CD8-positive, alpha-beta memory T cell (primary cell): ENCODE measurements at regions not wholly inside any gene's neighbourhood (a gene's known extent, or its start where the extent isn't known, plus 50 kb on each side); places are given as distances from the start of the nearest gene placed in this dataset.

Experiments
- CTCF ChIA-PET: fragments of 350-600 bp; sonication (Branson Sonifier 250); formaldehyde crosslinking; loops from one replicate; lab custom pipeline; 2021; ENCODE audit warnings: antibody characterized with exemption; lab: Charles Lee
- POLR2A ChIA-PET: fragments of 350-600 bp; sonication (Branson Sonifier 250); formaldehyde crosslinking; loops from one replicate; lab custom pipeline; 2021; ENCODE audit warnings: antibody characterized with exemption; lab: Charles Lee
- DNase-seq, 5 donors: peaks; one replicate each; pipeline versions ENCODE4 v3.0.0 to v3.0.0-alpha.2; 2020 to 2022; ENCODE audit warnings: mixed read lengths in 1 of 5
- H3K27ac ChIP-seq: one replicate; pipeline ENCODE4 v1.7.0; 2013; ENCODE audit warnings: low read depth, mild to moderate bottlenecking, low read length, moderate library complexity
- H3K27me3 ChIP-seq: 2 replicates; pipeline ENCODE4 v1.7.0; 2013; ENCODE audit warnings: low read length, mild to moderate bottlenecking; ENCODE audit not compliant: insufficient read depth, poor library complexity, severe bottlenecking
- H3K36me3 ChIP-seq: 2 replicates; pipeline ENCODE4 v1.7.0; 2013; ENCODE audit warnings: mild to moderate bottlenecking, low read length, moderate library complexity; ENCODE audit not compliant: insufficient read depth
- H3K4me1 ChIP-seq: 2 replicates; pipeline ENCODE4 v1.7.0; 2013; ENCODE audit warnings: mild to moderate bottlenecking, low read length, moderate library complexity; ENCODE audit not compliant: insufficient read depth
- H3K4me3 ChIP-seq: 2 replicates; pipeline ENCODE4 v1.7.0; 2013; ENCODE audit warnings: mild to moderate bottlenecking, low read length
- H3K9me3 ChIP-seq: 2 replicates; pipeline ENCODE4 v1.7.0; 2013; ENCODE audit warnings: mild to moderate bottlenecking, low read length
- H3K27ac Mint-ChIP-seq, 8 donors: one replicate each; pipeline ENCODE4 v1.8.0; 2020 to 2021; ENCODE audit warnings: mixed read lengths in 8 of 8, mild to moderate bottlenecking in 6 of 8, inconsistent platforms in 3 of 8, moderate library complexity in 3 of 8
- H3K27me3 Mint-ChIP-seq, 2 donors: one replicate each; pipeline ENCODE4 v1.8.0; 2020 to 2021; ENCODE audit warnings: mixed read lengths in 2 of 2, mild to moderate bottlenecking in 1 of 2, moderate library complexity in 1 of 2
- H3K36me3 Mint-ChIP-seq, 3 donors: one replicate each; pipeline ENCODE4 v1.8.0; 2020 to 2021; ENCODE audit warnings: mixed read lengths in 3 of 3, inconsistent platforms in 1 of 3, mild to moderate bottlenecking in 1 of 3
- H3K4me1 Mint-ChIP-seq, 3 donors: one replicate each; pipeline ENCODE4 v1.8.0; 2020 to 2021; ENCODE audit warnings: mixed read lengths in 3 of 3, inconsistent platforms in 1 of 3, mild to moderate bottlenecking in 1 of 3
- H3K4me3 Mint-ChIP-seq, 7 donors: one replicate each; pipeline ENCODE4 v1.8.0; 2020 to 2021; ENCODE audit warnings: mixed read lengths in 7 of 7, mild to moderate bottlenecking in 6 of 7, moderate library complexity in 4 of 7, inconsistent platforms in 2 of 7
- H3K9me3 Mint-ChIP-seq, 5 donors: one replicate each; pipeline ENCODE4 v1.8.0; 2020 to 2022; ENCODE audit warnings: mixed read lengths in 5 of 5, mild to moderate bottlenecking in 3 of 5, moderate library complexity in 2 of 5, inconsistent platforms in 1 of 5

DNA sequence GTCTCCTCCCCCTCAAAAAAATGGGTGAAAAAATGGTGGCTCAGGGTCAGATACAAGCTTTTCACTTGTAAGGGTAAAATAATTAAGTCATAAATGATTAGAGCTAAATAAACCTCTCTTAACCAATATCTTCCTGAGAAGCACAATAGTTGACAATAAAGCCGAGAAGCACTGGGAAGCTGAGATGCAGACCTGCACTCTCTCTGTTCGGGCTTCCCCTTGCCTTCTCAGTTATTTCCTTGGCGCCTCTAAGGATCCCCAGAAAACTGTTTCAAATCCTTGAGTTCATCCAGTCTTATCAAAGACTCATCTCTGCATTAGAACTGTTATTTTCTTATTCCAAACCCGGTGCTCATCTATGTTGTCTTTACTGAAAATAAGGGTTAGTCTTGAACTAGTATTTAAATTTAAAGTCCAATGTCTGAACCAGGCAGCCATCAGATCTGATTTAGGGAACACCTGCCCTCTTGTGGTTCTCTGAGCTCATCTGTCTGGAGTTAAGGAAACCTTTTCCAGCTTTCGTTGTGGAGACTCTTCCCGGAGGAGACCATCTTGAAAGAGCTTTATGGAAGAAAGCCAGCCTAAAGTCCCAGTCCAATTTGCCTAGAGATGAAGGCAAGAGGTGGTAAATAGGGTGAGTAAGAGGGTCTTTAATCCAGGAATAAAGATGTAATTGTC is 256.4 kb upstream of the MCTP2 start:
- Histone ChIP-seq H3K4me1 (no peaks in the 10 kb centered on the region), H3K9me3 (no peaks in the 10 kb centered on the region), H3K27me3 (no peaks in the 10 kb centered on the region), H3K36me3 (no peaks in the 10 kb centered on the region), H3K27ac (no peak overlapping the region), H3K4me3 (no peak overlapping the region)
- H3K36me3 Mint-ChIP-seq, result peaks cover 0 to 1% (median 0%) of the 10 kb centered on the region in 3 donors
- no peaks in the 10 kb centered on the region for H3K4me1 Mint-ChIP-seq
- DNase-seq, result no peak
- CTCF ChIA-PET, result no interaction called here
- POLR2A ChIA-PET, result no interaction called here
- H3K27me3 Mint-ChIP-seq, result peaks cover 0 to 3% of the 10 kb centered on the region in 2 donors
- no peak overlapping the region for H3K4me3 Mint-ChIP-seq
- H3K27ac Mint-ChIP-seq, result no peak overlapping the region
- H3K9me3 Mint-ChIP-seq, result no peaks in the 10 kb centered on the region

DNA sequence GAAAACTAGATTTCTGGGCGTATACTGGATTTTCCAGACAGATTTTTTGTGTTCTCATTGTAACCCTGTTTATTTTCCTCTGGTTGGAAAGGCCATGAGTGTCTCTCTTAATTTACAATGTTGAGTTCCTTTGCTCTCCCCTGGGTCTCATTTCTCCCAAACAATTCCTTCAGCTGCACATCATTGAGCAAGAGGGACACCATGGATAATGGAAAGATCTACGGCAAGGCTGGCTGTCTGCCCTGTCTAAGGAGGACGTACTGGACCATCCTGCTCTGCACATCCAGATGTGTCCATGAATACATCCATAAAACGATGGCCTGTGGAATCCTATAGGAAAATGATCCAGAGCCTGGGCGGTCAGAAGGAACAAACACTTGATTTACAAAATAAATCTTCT is 258.1 kb upstream of the MCTP2 start:
- ChIA-PET POLR2A (no interaction called here), CTCF (no interaction called here)
- H3K4me3 Mint-ChIP-seq, result no peak overlapping the region
- H3K36me3 ChIP-seq, result no peaks in the 10 kb centered on the region
- H3K27ac Mint-ChIP-seq, result no peak overlapping the region
- no peaks in the 10 kb centered on the region for H3K9me3 ChIP-seq
- no peak overlapping the region for H3K27ac ChIP-seq
- H3K4me1 Mint-ChIP-seq, result no peaks in the 10 kb centered on the region
- no peak for DNase-seq
- no peaks in the 10 kb centered on the region for H3K9me3 Mint-ChIP-seq
- H3K27me3 Mint-ChIP-seq, result peaks cover 0 to 10% of the 10 kb centered on the region in 2 donors
- no peaks in the 10 kb centered on the region for H3K4me1 ChIP-seq
- H3K4me3 ChIP-seq, result no peak overlapping the region
- no peaks in the 10 kb centered on the region for H3K36me3 Mint-ChIP-seq
- H3K27me3 ChIP-seq, result no peaks in the 10 kb centered on the region

DNA sequence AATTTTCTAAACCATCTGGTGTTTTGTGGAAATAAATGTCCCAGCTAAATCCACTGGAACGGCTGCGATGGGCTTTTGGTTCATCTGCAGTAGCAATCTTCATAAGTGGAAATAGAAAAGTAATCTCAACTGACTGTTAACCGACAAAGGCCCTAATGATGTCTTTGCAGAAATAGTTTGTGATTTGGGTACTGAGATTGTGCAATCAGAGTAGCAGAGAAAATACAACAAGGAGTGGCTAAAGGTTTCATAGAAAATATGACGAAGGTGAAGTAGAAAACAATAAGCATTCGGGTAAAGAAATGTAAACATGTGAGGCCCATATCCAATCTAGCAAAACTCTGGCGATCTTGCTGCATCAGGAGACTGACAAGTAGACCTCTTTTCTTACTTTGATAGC is 262.6 kb upstream of the MCTP2 start:
- Mint-ChIP-seq H3K27me3 (peaks cover under 1 to 8% of the 10 kb centered on the region in 2 donors), H3K4me3 (no peak overlapping the region), H3K36me3 (peaks cover 0 to 3% (median 0%) of the 10 kb centered on the region in 3 donors), H3K27ac (no peak overlapping the region), H3K9me3 (no peaks in the 10 kb centered on the region), H3K4me1 (no peaks in the 10 kb centered on the region)
- Histone ChIP-seq H3K9me3 (no peaks in the 10 kb centered on the region), H3K4me1 (no peaks in the 10 kb centered on the region), H3K27me3 (no peaks in the 10 kb centered on the region), H3K36me3 (no peaks in the 10 kb centered on the region), H3K4me3 (no peak overlapping the region), H3K27ac (no peak overlapping the region)
- ChIA-PET CTCF (no interaction called here), POLR2A (no interaction called here)
- DNase-seq, result no peak

- Mint-ChIP-seq H3K9me3 (no peaks in the 10 kb centered on the region), H3K27me3 (peaks cover 8 to 23% of the 10 kb centered on the region in 2 donors), H3K36me3 (peaks cover 0 to 3% (median 0%) of the 10 kb centered on the region in 3 donors), H3K4me1 (no peaks in the 10 kb centered on the region), H3K27ac (no peak overlapping the region), H3K4me3 (no peak overlapping the region)
- DNase-seq, result no peak
- Histone ChIP-seq H3K9me3 (no peaks in the 10 kb centered on the region), H3K4me3 (no peak overlapping the region), H3K27me3 (no peaks in the 10 kb centered on the region), H3K27ac (no peak overlapping the region), H3K4me1 (no peaks in the 10 kb centered on the region), H3K36me3 (no peaks in the 10 kb centered on the region)
- ChIA-PET POLR2A (no interaction called here), CTCF (no interaction called here)
These were observed 266.0 kb upstream of the MCTP2 start for GRCh38 chr15:93965304-93965908.

GRCh38 chr15:93954985-93955571 is 276.3 kb upstream of the MCTP2 start:
- H3K27ac Mint-ChIP-seq, result no peak overlapping the region
- peaks cover 0 to 3% (median 0%) of the 10 kb centered on the region in 3 donors for H3K36me3 Mint-ChIP-seq
- ChIA-PET POLR2A (no interaction called here), CTCF (interaction anchor here (1.4 kb wide), 1 partner anchor 31 kb away, joined by 4 read pairs; no protein-coding TSS in a partner anchor)
- no peaks in the 10 kb centered on the region for H3K9me3 ChIP-seq
- H3K36me3 ChIP-seq, result no peaks in the 10 kb centered on the region
- no peaks in the 10 kb centered on the region for H3K4me1 Mint-ChIP-seq
- H3K27ac ChIP-seq, result no peak overlapping the region
- peaks cover 5 to 20% of the 10 kb centered on the region in 2 donors for H3K27me3 Mint-ChIP-seq
- peaks cover 0 to 3% (median 0%) of the 10 kb centered on the region in 5 donors for H3K9me3 Mint-ChIP-seq
- H3K4me3 Mint-ChIP-seq, result no peak overlapping the region
- H3K4me3 ChIP-seq, result no peak overlapping the region
- no peak for DNase-seq
- no peaks in the 10 kb centered on the region for H3K4me1 ChIP-seq
- H3K27me3 ChIP-seq, result no peaks in the 10 kb centered on the region

GRCh38 chr15:93948726-93949125 is 282.6 kb upstream of the MCTP2 start:
- POLR2A ChIA-PET, result no interaction called here
- Mint-ChIP-seq H3K4me3 (no peak overlapping the region), H3K4me1 (no peaks in the 10 kb centered on the region)

GRCh38 chr15:93943586-93943985 is 287.8 kb upstream of the MCTP2 start:
- Histone ChIP-seq H3K36me3 (no peaks in the 10 kb centered on the region), H3K4me3 (no peak overlapping the region), H3K4me1 (no peaks in the 10 kb centered on the region), H3K27me3 (no peaks in the 10 kb centered on the region), H3K27ac (no peak overlapping the region), H3K9me3 (no peaks in the 10 kb centered on the region)
- H3K9me3 Mint-ChIP-seq, result no peaks in the 10 kb centered on the region
- DNase-seq, result no peak
- H3K36me3 Mint-ChIP-seq, result no peaks in the 10 kb centered on the region
- H3K27me3 Mint-ChIP-seq, result peaks cover 3% of the 10 kb centered on the region in 2 donors
- ChIA-PET CTCF (no interaction called here), POLR2A (no interaction called here)
- H3K4me1 Mint-ChIP-seq, result no peaks in the 10 kb centered on the region
- H3K27ac Mint-ChIP-seq, result no peak overlapping the region
- no peak overlapping the region for H3K4me3 Mint-ChIP-seq

More at GRCh38 chr15:93948726-93949125, 282.6 kb upstream of the MCTP2 start:
- Mint-ChIP-seq H3K27ac (no peak overlapping the region), H3K9me3 (no peaks in the 10 kb centered on the region), H3K27me3 (peaks cover 4 to 12% of the 10 kb centered on the region in 2 donors), H3K36me3 (no peaks in the 10 kb centered on the region)
- H3K4me1 ChIP-seq, result no peaks in the 10 kb centered on the region
- no peaks in the 10 kb centered on the region for H3K9me3 ChIP-seq
- CTCF ChIA-PET, result no interaction called here
- H3K36me3 ChIP-seq, result no peaks in the 10 kb centered on the region
- no peak overlapping the region for H3K4me3 ChIP-seq
- H3K27ac ChIP-seq, result no peak overlapping the region
- no peaks in the 10 kb centered on the region for H3K27me3 ChIP-seq
- DNase-seq, result no peak

GRCh38 chr15:93942269-93942694 is 289.1 kb upstream of the MCTP2 start:
- no peaks in the 10 kb centered on the region for H3K36me3 ChIP-seq
- Mint-ChIP-seq H3K27me3 (peaks cover 5 to 12% of the 10 kb centered on the region in 2 donors), H3K4me3 (no peak overlapping the region), H3K9me3 (no peaks in the 10 kb centered on the region), H3K27ac (no peak overlapping the region), H3K4me1 (no peaks in the 10 kb centered on the region), H3K36me3 (no peaks in the 10 kb centered on the region)
- H3K4me1 ChIP-seq, result no peaks in the 10 kb centered on the region
- no peak overlapping the region for H3K4me3 ChIP-seq
- H3K27ac ChIP-seq, result no peak overlapping the region
- H3K27me3 ChIP-seq, result no peaks in the 10 kb centered on the region
- DNase-seq, result no peak
- no peaks in the 10 kb centered on the region for H3K9me3 ChIP-seq
- CTCF ChIA-PET, result no interaction called here
- POLR2A ChIA-PET, result no interaction called here
